K562 (cell line): ENCODE measurements at regions not wholly inside any gene's neighbourhood (a gene's known extent, or its start where the extent isn't known, plus 50 kb on each side); places are given as distances from the start of the nearest gene placed in this dataset.

Experiments used
- ATAC-seq: fragments of 200-7000 bp; cut with Tn5 transposase; 3 replicates; pipeline ENCODE4 v1.9.1; 2020; ENCODE audit warnings: moderate library complexity
- BruUV-seq: library from RNA; stranded (reverse); fragments of 400-500 nt; replicated peaks from 2 replicates; lab custom pipeline; 2021; lab: Mats Ljungman, UMichigan
- CTCF ChIA-PET: fragments of 300-600 bp; formaldehyde crosslinking; extraction: SDS; loops from one replicate; lab custom pipeline; 2021; ENCODE audit warnings: low intra/inter-chr PET ratio; lab: Yijun Ruan, JAX
- POLR2A ChIA-PET: fragments of 300-600, 350-650 bp; sonication (Branson Sonifier 250); formaldehyde crosslinking; extraction: SDS; loops from one replicate; lab custom pipeline; 2021; ENCODE audit warnings: antibody characterized with exemption, inconsistent platforms; lab: Yijun Ruan, JAX
- DNase-seq, 4 experiments: peaks; one replicate each; pipeline versions ENCODE4 v3.0.0 to v3.0.0-alpha.2; 2011 to 2018; ENCODE audit warnings: low spot score in 3 of 4, mixed read lengths in 3 of 4; ENCODE audit errors: extremely low read depth in 1 of 4
- FAIRE-seq: peaks from 2 replicates; lab custom pipeline; 2011; peaks lifted over from hg19 to GRCh38; lab: Jason Lieb, UNC
- H2AFZ ChIP-seq: 2 replicates; pipeline ENCODE4 v1.6.0; 2011; ENCODE audit warnings: low read depth, low read length, control low read depth, inconsistent platforms
- H3K27ac ChIP-seq: fragments of 200-600 bp; 3 replicates; pipeline ENCODE4 v1.8.0; 2011; ENCODE audit warnings: low read depth, mild to moderate bottlenecking, control low read depth, inconsistent platforms, low read length, moderate library complexity, mixed read lengths; ENCODE audit errors: extremely low read depth
- H3K27me3 ChIP-seq, 2 experiments: fragments of 300-600 bp in 1 of 2; 2 replicates in 1 of 2; 3 replicates in 1 of 2; pipeline versions ENCODE4 v1.6.0 to v1.8.0; 2011; ENCODE audit warnings: inconsistent platforms in 2 of 2, low read length in 2 of 2, mild to moderate bottlenecking in 1 of 2, mixed read lengths in 1 of 2, moderate library complexity in 1 of 2; ENCODE audit not compliant: control insufficient read depth in 2 of 2, insufficient read depth in 2 of 2
- H3K36me3 ChIP-seq: fragments of 300-600 bp; 3 replicates; pipeline ENCODE4 v1.8.0; 2011; ENCODE audit warnings: mild to moderate bottlenecking, low read length, inconsistent platforms; ENCODE audit not compliant: control insufficient read depth, insufficient read depth
- H3K4me1 ChIP-seq, 2 experiments: fragments of 200-600 bp in 1 of 2; replicated peaks in 1 of 2; 2 replicates in 1 of 2; 3 replicates in 1 of 2; pipeline versions ENCODE4 v1.5.1 to v1.8.0; 2011; ENCODE audit warnings: inconsistent platforms in 2 of 2, low read length in 2 of 2, mild to moderate bottlenecking in 1 of 2, mixed read lengths in 1 of 2, moderate library complexity in 1 of 2; ENCODE audit not compliant: control insufficient read depth in 2 of 2, insufficient read depth in 2 of 2
- H3K4me2 ChIP-seq: 2 replicates; pipeline ENCODE4 v1.6.1; 2011; ENCODE audit warnings: low read length, control low read depth, inconsistent platforms, mixed read lengths; ENCODE audit not compliant: insufficient read depth
- H3K4me3 ChIP-seq: fragments of 200-600 bp; sonication (generic), shearing (Covaris generic); 2 replicates; pipeline ENCODE4 v1.5.1; 2016; ENCODE audit warnings: control low read depth, inconsistent platforms
- H3K79me2 ChIP-seq: fragments of 200-600 bp; 3 replicates; pipeline ENCODE4 v1.8.0; 2011; ENCODE audit warnings: low read length, inconsistent platforms; ENCODE audit not compliant: control insufficient read depth, insufficient read depth
- H3K9ac ChIP-seq, 2 experiments: 2 replicates each; pipeline versions ENCODE4 v1.6.0 to v1.6.1; 2011; ENCODE audit warnings: low read depth in 2 of 2, low read length in 2 of 2, control low read depth in 1 of 2, inconsistent platforms in 1 of 2, mild to moderate bottlenecking in 1 of 2, mixed read lengths in 1 of 2; ENCODE audit not compliant: insufficient read depth in 1 of 2
- H3K9me1 ChIP-seq: one replicate; pipeline ENCODE4 v1.6.0; 2011; ENCODE audit warnings: inconsistent platforms, mild to moderate bottlenecking, low read length, moderate library complexity; ENCODE audit not compliant: control insufficient read depth, insufficient read depth
- H3K9me3 ChIP-seq: replicated peaks from 2 replicates; pipeline ENCODE4 v1.5.1; 2011; ENCODE audit warnings: low read depth, low read length, inconsistent platforms; ENCODE audit not compliant: control insufficient read depth, insufficient read depth
- H4K20me1 ChIP-seq: replicated peaks from 2 replicates; pipeline ENCODE4 v1.6.1; 2011; ENCODE audit warnings: low read length, inconsistent platforms, mixed read lengths; ENCODE audit not compliant: control insufficient read depth, insufficient read depth
- ATF1 ChIP-seq, 2 experiments: fragments of 450-650 bp in 1 of 2; IDR thresholded peaks; 2 replicates each; pipeline ENCODE4 v1.6.1; 2016; ENCODE audit warnings: missing compliant biosample characterization in 1 of 2, missing genetic modification characterization in 1 of 2
- LARP7 ChIP-seq: fragments of 450-650 bp; IDR thresholded peaks from 2 replicates; pipeline ENCODE4 v1.6.1; 2016
- MECOM ChIP-seq: fragments of 250-450 bp; sonication (Bioruptor Pico); IDR thresholded peaks from 2 replicates; pipeline ENCODE4 v1.8.0; 2022; ENCODE audit warnings: inconsistent platforms
- PTTG1 ChIP-seq: fragments of 450-650 bp; IDR thresholded peaks from 2 replicates; pipeline ENCODE4 v1.6.1; 2016; ENCODE audit warnings: low read depth, mild to moderate bottlenecking, missing genetic modification characterization, missing compliant biosample characterization
- THRAP3 ChIP-seq: fragments of 450-650 bp; IDR thresholded peaks from 2 replicates; pipeline ENCODE4 v1.6.1; 2016; ENCODE audit warnings: mild to moderate bottlenecking, inconsistent platforms, borderline replicate concordance
- ZNF717 ChIP-seq: fragments of 250-450 bp; sonication (Bioruptor Pico); IDR thresholded peaks from 2 replicates; pipeline ENCODE4 v1.5.0; 2021
- ZNF75A ChIP-seq: fragments of 450-650 bp; formaldehyde crosslinking; IDR thresholded peaks from 2 replicates; pipeline ENCODE4 v1.4.0; 2020; ENCODE audit warnings: mild to moderate bottlenecking
- WGBS: fragments of 100-300 bp; shearing (Covaris generic); methylation state at CpG from one replicate; pipeline ENCODE4 v1.1.6; 2016; ENCODE audit warnings: low coverage, mixed read lengths; ENCODE audit not compliant: insufficient coverage; ENCODE audit errors: missing lambda C conversion rate; 5-methylcytosine and 5-hydroxymethylcytosine counted together
- in situ Hi-C: fragments of 300-500 bp; cut with MboI; formaldehyde crosslinking; loops from 4 replicates; pipeline ENCODE4 v1.15.0; 2018; ENCODE audit warnings: inconsistent platforms, mixed read lengths
- intact Hi-C: fragments of 100-400 bp; cut with micrococcal nuclease; formaldehyde crosslinking; loops from 2 replicates; pipeline ENCODE4 v1.14.2; 2022
- TF ChIP-seq, protein P1 (sequence below): fragments of 450-650 bp; IDR thresholded peaks from 2 replicates; pipeline ENCODE4 v1.6.1; 2016; ENCODE audit warnings: mild to moderate bottlenecking
- TF ChIP-seq, protein P2 (sequence below): IDR thresholded peaks from 2 replicates; pipeline ENCODE4 v1.6.1; 2011; ENCODE audit warnings: borderline replicate concordance, low read depth, mild to moderate bottlenecking, moderate library complexity, low read length; ENCODE audit not compliant: insufficient read depth, poor library complexity, severe bottlenecking
- TF ChIP-seq, protein P3 (sequence below), 2 experiments: fragments of 150-350 bp in 1 of 2; IDR thresholded peaks; 2 replicates each; pipeline ENCODE4 v1.6.1; 2012 to 2016; ENCODE audit warnings: low read depth in 2 of 2, low read length in 2 of 2, mild to moderate bottlenecking in 1 of 2, moderate library complexity in 1 of 2
- TF ChIP-seq, protein P4 (sequence below): fragments of 450-650 bp; formaldehyde crosslinking; IDR thresholded peaks from 2 replicates; pipeline ENCODE4 v1.4.0; 2022; ENCODE audit warnings: missing genetic modification characterization

DNA sequence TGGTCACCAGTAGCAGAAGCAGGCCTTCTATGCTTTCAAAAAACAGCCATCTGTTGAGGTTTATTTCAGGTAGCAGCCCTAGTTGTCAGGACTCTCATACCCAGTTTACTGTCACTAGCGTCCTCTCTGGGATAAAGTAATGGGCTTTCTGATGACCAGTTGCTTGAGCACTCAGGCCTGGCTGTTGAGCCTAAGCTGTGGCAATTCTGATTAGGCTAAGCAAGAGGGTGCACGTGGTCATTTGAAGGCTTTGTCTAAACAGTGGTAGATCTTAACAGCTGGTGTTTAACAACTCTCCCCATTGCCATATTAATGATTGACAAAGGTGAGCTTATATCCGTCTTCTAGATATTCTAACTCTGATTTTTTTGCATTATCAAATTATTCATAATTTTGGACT is 132.9 kb upstream of the TMCO5A start:
- FAIRE-seq = no peak
- CTCF ChIA-PET = no interaction called here
- ATAC-seq = no peak
- in situ Hi-C loops = no loop called here
- TF ChIP-seq MECOM (CRISPR knock-in tag) = no peak
- TF ChIP-seq ZNF717 (CRISPR knock-in tag) = no peak
- TF ChIP-seq, protein P1, sequence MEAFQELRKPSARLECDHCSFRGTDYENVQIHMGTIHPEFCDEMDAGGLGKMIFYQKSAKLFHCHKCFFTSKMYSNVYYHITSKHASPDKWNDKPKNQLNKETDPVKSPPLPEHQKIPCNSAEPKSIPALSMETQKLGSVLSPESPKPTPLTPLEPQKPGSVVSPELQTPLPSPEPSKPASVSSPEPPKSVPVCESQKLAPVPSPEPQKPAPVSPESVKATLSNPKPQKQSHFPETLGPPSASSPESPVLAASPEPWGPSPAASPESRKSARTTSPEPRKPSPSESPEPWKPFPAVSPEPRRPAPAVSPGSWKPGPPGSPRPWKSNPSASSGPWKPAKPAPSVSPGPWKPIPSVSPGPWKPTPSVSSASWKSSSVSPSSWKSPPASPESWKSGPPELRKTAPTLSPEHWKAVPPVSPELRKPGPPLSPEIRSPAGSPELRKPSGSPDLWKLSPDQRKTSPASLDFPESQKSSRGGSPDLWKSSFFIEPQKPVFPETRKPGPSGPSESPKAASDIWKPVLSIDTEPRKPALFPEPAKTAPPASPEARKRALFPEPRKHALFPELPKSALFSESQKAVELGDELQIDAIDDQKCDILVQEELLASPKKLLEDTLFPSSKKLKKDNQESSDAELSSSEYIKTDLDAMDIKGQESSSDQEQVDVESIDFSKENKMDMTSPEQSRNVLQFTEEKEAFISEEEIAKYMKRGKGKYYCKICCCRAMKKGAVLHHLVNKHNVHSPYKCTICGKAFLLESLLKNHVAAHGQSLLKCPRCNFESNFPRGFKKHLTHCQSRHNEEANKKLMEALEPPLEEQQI = no peak
- TF ChIP-seq ATF1 (CRISPR knock-in tag; IDR thresholded peaks at IDR 0.05) = no peak
- no peak for TF ChIP-seq ATF1 (tag; IDR thresholded peaks at IDR 0.05)
- TF ChIP-seq, protein P2, sequence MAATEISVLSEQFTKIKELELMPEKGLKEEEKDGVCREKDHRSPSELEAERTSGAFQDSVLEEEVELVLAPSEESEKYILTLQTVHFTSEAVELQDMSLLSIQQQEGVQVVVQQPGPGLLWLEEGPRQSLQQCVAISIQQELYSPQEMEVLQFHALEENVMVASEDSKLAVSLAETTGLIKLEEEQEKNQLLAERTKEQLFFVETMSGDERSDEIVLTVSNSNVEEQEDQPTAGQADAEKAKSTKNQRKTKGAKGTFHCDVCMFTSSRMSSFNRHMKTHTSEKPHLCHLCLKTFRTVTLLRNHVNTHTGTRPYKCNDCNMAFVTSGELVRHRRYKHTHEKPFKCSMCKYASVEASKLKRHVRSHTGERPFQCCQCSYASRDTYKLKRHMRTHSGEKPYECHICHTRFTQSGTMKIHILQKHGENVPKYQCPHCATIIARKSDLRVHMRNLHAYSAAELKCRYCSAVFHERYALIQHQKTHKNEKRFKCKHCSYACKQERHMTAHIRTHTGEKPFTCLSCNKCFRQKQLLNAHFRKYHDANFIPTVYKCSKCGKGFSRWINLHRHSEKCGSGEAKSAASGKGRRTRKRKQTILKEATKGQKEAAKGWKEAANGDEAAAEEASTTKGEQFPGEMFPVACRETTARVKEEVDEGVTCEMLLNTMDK = no peak
- TF ChIP-seq, protein P3, sequence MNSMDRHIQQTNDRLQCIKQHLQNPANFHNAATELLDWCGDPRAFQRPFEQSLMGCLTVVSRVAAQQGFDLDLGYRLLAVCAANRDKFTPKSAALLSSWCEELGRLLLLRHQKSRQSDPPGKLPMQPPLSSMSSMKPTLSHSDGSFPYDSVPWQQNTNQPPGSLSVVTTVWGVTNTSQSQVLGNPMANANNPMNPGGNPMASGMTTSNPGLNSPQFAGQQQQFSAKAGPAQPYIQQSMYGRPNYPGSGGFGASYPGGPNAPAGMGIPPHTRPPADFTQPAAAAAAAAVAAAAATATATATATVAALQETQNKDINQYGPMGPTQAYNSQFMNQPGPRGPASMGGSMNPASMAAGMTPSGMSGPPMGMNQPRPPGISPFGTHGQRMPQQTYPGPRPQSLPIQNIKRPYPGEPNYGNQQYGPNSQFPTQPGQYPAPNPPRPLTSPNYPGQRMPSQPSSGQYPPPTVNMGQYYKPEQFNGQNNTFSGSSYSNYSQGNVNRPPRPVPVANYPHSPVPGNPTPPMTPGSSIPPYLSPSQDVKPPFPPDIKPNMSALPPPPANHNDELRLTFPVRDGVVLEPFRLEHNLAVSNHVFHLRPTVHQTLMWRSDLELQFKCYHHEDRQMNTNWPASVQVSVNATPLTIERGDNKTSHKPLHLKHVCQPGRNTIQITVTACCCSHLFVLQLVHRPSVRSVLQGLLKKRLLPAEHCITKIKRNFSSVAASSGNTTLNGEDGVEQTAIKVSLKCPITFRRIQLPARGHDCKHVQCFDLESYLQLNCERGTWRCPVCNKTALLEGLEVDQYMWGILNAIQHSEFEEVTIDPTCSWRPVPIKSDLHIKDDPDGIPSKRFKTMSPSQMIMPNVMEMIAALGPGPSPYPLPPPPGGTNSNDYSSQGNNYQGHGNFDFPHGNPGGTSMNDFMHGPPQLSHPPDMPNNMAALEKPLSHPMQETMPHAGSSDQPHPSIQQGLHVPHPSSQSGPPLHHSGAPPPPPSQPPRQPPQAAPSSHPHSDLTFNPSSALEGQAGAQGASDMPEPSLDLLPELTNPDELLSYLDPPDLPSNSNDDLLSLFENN (IDR thresholded peaks at IDR 0.05; ENCODE audit: low read depth in 2 of 2, low read length in 2 of 2) = no peak
- TF ChIP-seq, protein P4, sequence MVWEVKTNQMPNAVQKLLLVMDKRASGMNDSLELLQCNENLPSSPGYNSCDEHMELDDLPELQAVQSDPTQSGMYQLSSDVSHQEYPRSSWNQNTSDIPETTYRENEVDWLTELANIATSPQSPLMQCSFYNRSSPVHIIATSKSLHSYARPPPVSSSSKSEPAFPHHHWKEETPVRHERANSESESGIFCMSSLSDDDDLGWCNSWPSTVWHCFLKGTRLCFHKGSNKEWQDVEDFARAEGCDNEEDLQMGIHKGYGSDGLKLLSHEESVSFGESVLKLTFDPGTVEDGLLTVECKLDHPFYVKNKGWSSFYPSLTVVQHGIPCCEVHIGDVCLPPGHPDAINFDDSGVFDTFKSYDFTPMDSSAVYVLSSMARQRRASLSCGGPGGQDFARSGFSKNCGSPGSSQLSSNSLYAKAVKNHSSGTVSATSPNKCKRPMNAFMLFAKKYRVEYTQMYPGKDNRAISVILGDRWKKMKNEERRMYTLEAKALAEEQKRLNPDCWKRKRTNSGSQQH (CRISPR knock-in tag) = no peak
- no peak for TF ChIP-seq LARP7
- no peak for TF ChIP-seq ZNF75A (CRISPR knock-in tag)
- TF ChIP-seq PTTG1 (tag) = no peak
- no peak for TF ChIP-seq THRAP3
- TF ChIP-seq, all 486 proteins: peak for 0
- no TSS peak for BruUV-seq
- Histone ChIP-seq H3K9me1 (no peaks in the 10 kb centered on the region), H3K27me3 (no peaks in the 10 kb centered on the region), H3K36me3 (no peaks in the 10 kb centered on the region), H3K27ac (no peak overlapping the region), H4K20me1 (no peaks in the 10 kb centered on the region), H3K79me2 (no peaks in the 10 kb centered on the region), H3K4me1 (no peaks in the 10 kb centered on the region), H2AFZ (no peak overlapping the region), H3K4me2 (no peak overlapping the region), H3K9ac (no peak overlapping the region), H3K9me3 (no peaks in the 10 kb centered on the region), H3K4me3 (no peak overlapping the region)
- intact Hi-C loops = no loop called here
- 0% methylated on average over 3 of the region's 3 CpGs for WGBS
- DNase-seq = no peak
- POLR2A ChIA-PET = no interaction called here
